ENCODE measurements at regions not wholly inside any gene's neighbourhood (a gene's known extent, or its start where the extent isn't known, plus 50 kb on each side); places are given as distances from the start of the nearest gene placed in this dataset.
"Not testable (repeated sequence)": the region's sequence is repeated elsewhere in the genome, so short reads cannot be mapped to it uniquely, and the experiment has no call there.

DNA sequence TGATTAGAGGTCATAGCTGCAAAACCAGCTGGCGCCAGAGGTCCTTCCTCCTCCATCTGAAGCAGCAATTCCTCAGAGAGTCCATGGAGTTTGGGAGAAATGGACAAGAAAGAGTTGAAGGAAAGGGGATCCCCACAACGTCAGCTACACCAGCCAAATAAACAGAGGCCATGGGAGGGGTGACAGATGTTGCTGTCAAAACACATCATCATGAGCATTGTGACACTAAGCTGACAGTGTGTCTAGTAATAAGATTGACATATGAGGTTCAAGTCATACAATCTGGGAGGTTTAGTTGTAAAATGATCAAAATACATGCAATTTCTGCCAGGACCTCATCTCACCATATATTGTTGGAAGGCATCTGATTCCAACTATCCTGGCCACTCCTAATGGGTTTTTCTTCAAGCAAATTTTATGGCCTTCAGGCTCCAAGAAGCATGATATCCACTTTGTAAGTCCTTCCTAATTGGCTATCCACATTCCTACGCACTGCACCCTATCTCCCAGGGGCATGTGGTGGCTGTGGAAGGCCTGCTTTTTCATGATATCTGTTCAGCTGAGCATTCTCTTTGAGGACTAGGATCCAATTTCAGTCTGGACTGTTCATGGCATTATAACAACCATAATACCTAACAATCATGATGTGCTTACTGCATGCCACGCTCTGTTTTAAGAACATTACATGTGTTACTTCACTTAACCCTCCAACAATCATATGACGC lies 335.0 kb upstream of the ID2 start:
- intact Hi-C loops (cut with micrococcal nuclease), result no loop called here
- peaks cover 16% of the 10 kb centered on the region for H3K4me1 Mint-ChIP-seq
- no peak overlapping the region for H3K4me3 Mint-ChIP-seq
- H3K9me3 Mint-ChIP-seq, result peaks cover 0 to 2% (median 0%) of the 10 kb centered on the region in 7 donors
- Histone ChIP-seq H2AFZ (ENCODE audit: insufficient read depth, low read depth, low read length, poor library complexity, severe bottlenecking) (no peak overlapping the region), H3K4me1 (ENCODE audit: control insufficient read depth in 1 of 2, insufficient read depth in 2 of 2, low read length in 2 of 2) (peaks cover 9 to 10% of the 10 kb centered on the region in 2 donors), H3K27ac (ENCODE audit: low read depth in 1 of 2, low read length in 2 of 2) (no peak overlapping the region), H3K9me3 (replicated peaks in 1 of 2; ENCODE audit: control insufficient read depth in 1 of 2, insufficient read depth in 1 of 2, low read length in 2 of 2) (no peaks in the 10 kb centered on the region), H3K4me3 (replicated peaks in 1 of 3; ENCODE audit: low read depth in 2 of 3, low read length in 3 of 3) (no peak overlapping the region), H3K36me3 (replicated peaks in 1 of 2; ENCODE audit: control insufficient read depth in 1 of 2, insufficient read depth in 2 of 2, low read length in 2 of 2) (no peaks in the 10 kb centered on the region), H3K4me2 (replicated peaks; ENCODE audit: extremely low read depth, low read length, poor library complexity, severe bottlenecking) (no peak overlapping the region), H3K9ac (ENCODE audit: insufficient read depth, low read length, poor library complexity, severe bottlenecking) (no peak overlapping the region), H4K20me1 (ENCODE audit: insufficient read depth, low read length) (no peaks in the 10 kb centered on the region), H3K79me2 (ENCODE audit: insufficient read depth, low read length) (no peaks in the 10 kb centered on the region), H3K27me3 (ENCODE audit: control insufficient read depth in 2 of 2, insufficient read depth in 2 of 2, low read length in 2 of 2) (no peaks in the 10 kb centered on the region)
- WGBS (ENCODE audit: insufficient coverage), result no CpG with 5 or more reads among the region's 5 CpGs
- no peak for TF ChIP-seq CTCF (IDR thresholded peaks at IDR 0.05)
- H3K36me3 Mint-ChIP-seq, result no peaks in the 10 kb centered on the region
- DNase-seq, result no peak
- H3K27ac Mint-ChIP-seq, result no peak overlapping the region
- H3K27me3 Mint-ChIP-seq (ENCODE audit: low read depth in 3 of 3), result peaks cover 0 to 3% (median 0%) of the 10 kb centered on the region in 3 donors

GRCh38 chr2:8348911-8349310 lies 332.9 kb upstream of the ID2 start:
- not testable (repeated sequence) for H3K4me3 Mint-ChIP-seq, H3K36me3 Mint-ChIP-seq
- peak overlapping the region in 1 of 7 donors; percentile 34 for H3K27ac Mint-ChIP-seq

More at GRCh38 chr2:8348911-8349310, 332.9 kb upstream of the ID2 start:
- H3K4me3 ChIP-seq (replicated peaks in 1 of 3; ENCODE audit: low read depth in 2 of 3, low read length in 3 of 3); H4K20me1 ChIP-seq (ENCODE audit: insufficient read depth, low read length); DNase-seq; H3K4me1 Mint-ChIP-seq; H3K27me3 ChIP-seq (ENCODE audit: control insufficient read depth in 2 of 2, insufficient read depth in 2 of 2, low read length in 2 of 2); H2AFZ ChIP-seq (ENCODE audit: insufficient read depth, low read depth, low read length, poor library complexity, severe bottlenecking); H3K9ac ChIP-seq (ENCODE audit: insufficient read depth, low read length, poor library complexity, severe bottlenecking); H3K27me3 Mint-ChIP-seq (ENCODE audit: low read depth in 3 of 3); H3K27ac ChIP-seq (ENCODE audit: low read depth in 1 of 2, low read length in 2 of 2); H3K4me2 ChIP-seq (replicated peaks; ENCODE audit: extremely low read depth, low read length, poor library complexity, severe bottlenecking); H3K9me3 Mint-ChIP-seq; H3K79me2 ChIP-seq (ENCODE audit: insufficient read depth, low read length); intact Hi-C loops (cut with micrococcal nuclease); H3K36me3 ChIP-seq (replicated peaks in 1 of 2; ENCODE audit: control insufficient read depth in 1 of 2, insufficient read depth in 2 of 2, low read length in 2 of 2); H3K9me3 ChIP-seq (replicated peaks in 1 of 2; ENCODE audit: control insufficient read depth in 1 of 2, insufficient read depth in 1 of 2, low read length in 2 of 2): not testable (repeated sequence)
- H3K4me1 ChIP-seq (ENCODE audit: control insufficient read depth in 1 of 2, insufficient read depth in 2 of 2, low read length in 2 of 2), result peaks cover 3 to 13% of the 10 kb centered on the region in 2 donors
- WGBS (ENCODE audit: insufficient coverage), result 100% methylated on average over 1 of the region's 4 CpGs

Data from CD14-positive monocyte (primary cell).